Liver (tissue), 8 donors: ENCODE measurements at regions not wholly inside any gene's neighbourhood (a gene's known extent, or its start where the extent isn't known, plus 50 kb on each side); places are given as distances from the start of the nearest gene placed in this dataset.

Experiments used
- DNase-seq: peaks from one replicate; pipeline ENCODE4 v3.0.0-alpha.2; 2017; ENCODE audit warnings: low spot score
- H3K27ac ChIP-seq, 2 donors: one replicate each; pipeline ENCODE4 v1.7.0; 2013; ENCODE audit warnings: inconsistent platforms in 2 of 2, low read length in 2 of 2, control low read depth in 1 of 2, low read depth in 1 of 2, mild to moderate bottlenecking in 1 of 2
- H3K27me3 ChIP-seq, 4 donors: one replicate each; pipeline versions ENCODE4 v1.6.1 to v1.7.0; 2013; ENCODE audit warnings: low read length in 3 of 4, inconsistent platforms in 1 of 4, mild to moderate bottlenecking in 1 of 4, moderate library complexity in 1 of 4; ENCODE audit not compliant: control insufficient read depth in 4 of 4, insufficient read depth in 4 of 4
- H3K36me3 ChIP-seq, 4 donors: one replicate each; pipeline versions ENCODE4 v1.6.1 to v1.7.0; 2013; ENCODE audit warnings: low read length in 3 of 4, mild to moderate bottlenecking in 3 of 4, low read depth in 1 of 4, moderate library complexity in 1 of 4; ENCODE audit not compliant: control insufficient read depth in 4 of 4, insufficient read depth in 3 of 4
- H3K4me1 ChIP-seq, 4 donors: one replicate each; pipeline versions ENCODE4 v1.6.1 to v1.7.0; 2013; ENCODE audit warnings: low read length in 3 of 4, mild to moderate bottlenecking in 3 of 4, moderate library complexity in 1 of 4; ENCODE audit not compliant: control insufficient read depth in 4 of 4, insufficient read depth in 4 of 4
- H3K4me3 ChIP-seq, 3 donors: one replicate each; pipeline versions ENCODE4 v1.6.1 to v1.7.0; 2013; ENCODE audit warnings: low read length in 3 of 3, control low read depth in 1 of 3, low read depth in 1 of 3, mild to moderate bottlenecking in 1 of 3
- H3K9ac ChIP-seq, 2 donors: one replicate each; pipeline ENCODE4 v1.7.0; 2013; ENCODE audit warnings: low read length in 2 of 2, mild to moderate bottlenecking in 2 of 2, moderate library complexity in 2 of 2, control low read depth in 1 of 2, low read depth in 1 of 2
- H3K9me3 ChIP-seq, 4 donors: one replicate each; pipeline versions ENCODE4 v1.6.1 to v1.7.0; 2013; ENCODE audit warnings: low read length in 3 of 4; ENCODE audit not compliant: control insufficient read depth in 4 of 4
- CTCF ChIP-seq: fragments of 150-350 bp; IDR thresholded peaks from 2 replicates; pipeline ENCODE4 v1.5.1; 2017; ENCODE audit warnings: improper control_type of control experiment, low read depth, low read length; ENCODE audit not compliant: missing input control
- EGR1 ChIP-seq, 2 donors: IDR thresholded peaks; 2 replicates each; pipeline ENCODE4 v1.6.1; 2016 to 2018; ENCODE audit warnings: antibody characterized with exemption in 2 of 2, low read depth in 2 of 2
- FOXA1 ChIP-seq: IDR thresholded peaks from 2 replicates; pipeline ENCODE4 v1.6.1; 2016; ENCODE audit warnings: antibody characterized with exemption
- FOXA2 ChIP-seq: IDR thresholded peaks from 2 replicates; pipeline ENCODE4 v1.6.1; 2016; ENCODE audit warnings: antibody characterized with exemption
- GABPA ChIP-seq, 2 donors: IDR thresholded peaks in 1 of 2; conservative IDR thresholded peaks in 1 of 2; 2 replicates each; pipeline ENCODE4 v1.6.1; 2016; ENCODE audit warnings: antibody characterized with exemption in 2 of 2, mild to moderate bottlenecking in 1 of 2, moderate library complexity in 1 of 2
- HNF4A ChIP-seq, 2 donors: conservative IDR thresholded peaks; 2 replicates each; pipeline ENCODE4 v1.6.1; 2016; ENCODE audit warnings: antibody characterized with exemption in 2 of 2, mild to moderate bottlenecking in 2 of 2
- HNF4G ChIP-seq: IDR thresholded peaks from 2 replicates; pipeline ENCODE4 v1.6.1; 2016; ENCODE audit warnings: antibody characterized with exemption
- JUND ChIP-seq, 2 donors: IDR thresholded peaks; 2 replicates each; pipeline ENCODE4 v1.6.1; 2016; ENCODE audit warnings: antibody characterized with exemption in 2 of 2
- MAX ChIP-seq: IDR thresholded peaks from 2 replicates; pipeline ENCODE4 v1.6.1; 2016; ENCODE audit warnings: antibody characterized with exemption
- NR2F2 ChIP-seq: IDR thresholded peaks from 2 replicates; pipeline ENCODE4 v1.6.1; 2016; ENCODE audit warnings: antibody characterized with exemption
- RAD21 ChIP-seq, 2 donors: IDR thresholded peaks; 2 replicates each; pipeline ENCODE4 v1.6.1; 2016; ENCODE audit warnings: antibody characterized with exemption in 2 of 2, mild to moderate bottlenecking in 2 of 2
- REST ChIP-seq: IDR thresholded peaks from 2 replicates; pipeline ENCODE4 v1.6.1; 2016; ENCODE audit warnings: antibody characterized with exemption, mild to moderate bottlenecking
- RXRA ChIP-seq, 2 donors: IDR thresholded peaks; 2 replicates each; pipeline ENCODE4 v1.6.1; 2017 to 2018; ENCODE audit warnings: antibody characterized with exemption in 2 of 2, mild to moderate bottlenecking in 1 of 2
- SP1 ChIP-seq: IDR thresholded peaks from 2 replicates; pipeline ENCODE4 v1.6.1; 2018; ENCODE audit warnings: antibody characterized with exemption, mild to moderate bottlenecking
- TAF1 ChIP-seq: conservative IDR thresholded peaks from 2 replicates; pipeline ENCODE4 v1.6.1; 2016; ENCODE audit warnings: antibody characterized with exemption, mild to moderate bottlenecking
- YY1 ChIP-seq: IDR thresholded peaks from 2 replicates; pipeline ENCODE4 v1.6.1; 2016; ENCODE audit warnings: antibody characterized with exemption, mild to moderate bottlenecking
- WGBS: extraction: QIAGEN DNeasy Blood & Tissue Kit; methylation state at CpG from one replicate; pipeline ENCODE4 v1.1.7; 2013; 5-methylcytosine and 5-hydroxymethylcytosine counted together
- donor health status: healthy.
- donor health status: healthy.
- donor health status: healthy.
- donor health status: healthy.
- donor health status: healthy.

- Histone ChIP-seq H3K9me3 (no peaks in the 10 kb centered on the region), H3K9ac (no peak overlapping the region), H3K4me1 (no peaks in the 10 kb centered on the region), H3K27me3 (no peaks in the 10 kb centered on the region), H3K36me3 (no peaks in the 10 kb centered on the region), H3K4me3 (no peak overlapping the region), H3K27ac (no peak overlapping the region)
- DNase-seq: no peak
- 90% methylated on average over 1 of the region's 1 CpG for WGBS
- no peak for TF ChIP-seq TAF1
- no peak for TF ChIP-seq CTCF
- no peak for TF ChIP-seq JUND (IDR thresholded peaks at IDR 0.05)
- no peak for TF ChIP-seq HNF4A (conservative IDR thresholded peaks at IDR 0.05)
- no peak for TF ChIP-seq HNF4G
- TF ChIP-seq MAX: no peak
- no peak for TF ChIP-seq SP1
Observed at GRCh38 chr7:125065546-125065945, 135.9 kb upstream of the POT1 start.

GRCh38 chr7:125065001-125065400, 135.4 kb upstream of the POT1 start:
- WGBS: 88% methylated on average over 1 of the region's 1 CpG
- no peak for DNase-seq
- Histone ChIP-seq H3K27ac (no peak overlapping the region), H3K9ac (no peak overlapping the region), H3K4me3 (no peak overlapping the region), H3K9me3 (no peaks in the 10 kb centered on the region), H3K36me3 (no peaks in the 10 kb centered on the region), H3K27me3 (no peaks in the 10 kb centered on the region), H3K4me1 (no peaks in the 10 kb centered on the region)
- TF ChIP-seq GABPA (IDR thresholded peaks at IDR 0.05 in 1 of 2, conservative IDR thresholded peaks at IDR 0.05 in 1 of 2): no peak
- TF ChIP-seq REST: no peak
- no peak for TF ChIP-seq RAD21 (IDR thresholded peaks at IDR 0.05)
- TF ChIP-seq FOXA1: no peak
- TF ChIP-seq HNF4A (conservative IDR thresholded peaks at IDR 0.05): no peak
- no peak for TF ChIP-seq YY1
- no peak for TF ChIP-seq EGR1 (IDR thresholded peaks at IDR 0.05; ENCODE audit: low read depth in 2 of 2)
- no peak for TF ChIP-seq RXRA (IDR thresholded peaks at IDR 0.05)
- no peak for TF ChIP-seq CTCF
- TF ChIP-seq NR2F2: no peak
- no peak for TF ChIP-seq JUND (IDR thresholded peaks at IDR 0.05)
- TF ChIP-seq FOXA2: no peak
- no peak for TF ChIP-seq SP1
- TF ChIP-seq TAF1: no peak
